SK-N-SH (cell line): ENCODE measurements at regions not wholly inside any gene's neighbourhood (a gene's known extent, or its start where the extent isn't known, plus 50 kb on each side); places are given as distances from the start of the nearest gene placed in this dataset.

Experiments used
- EP300 ChIP-seq, 2 experiments: IDR thresholded peaks; 2 replicates each; pipeline versions ENCODE4 v1.4.0 to v1.6.1; 2012; ENCODE audit warnings: borderline replicate concordance in 1 of 2, low read depth in 1 of 2, low read length in 1 of 2
- EZH2phosphoT487 ChIP-seq: fragments of 200-600 bp; sonication (generic); IDR thresholded peaks from 2 replicates; pipeline ENCODE4 v1.6.1; 2017; ENCODE audit warnings: low read depth, mixed run types, mild to moderate bottlenecking, antibody characterized with exemption, moderate library complexity, borderline replicate concordance
- FOXM1 ChIP-seq: IDR thresholded peaks from 2 replicates; pipeline ENCODE4 v1.4.0; 2012; ENCODE audit warnings: low read depth, mild to moderate bottlenecking
- GABPA ChIP-seq: IDR thresholded peaks from 2 replicates; pipeline ENCODE4 v1.4.0; 2012; ENCODE audit warnings: low read depth, mild to moderate bottlenecking
- GATA2 ChIP-seq: sonication (generic); formaldehyde crosslinking; IDR thresholded peaks from 2 replicates; pipeline ENCODE4 v1.5.0; 2020; ENCODE audit warnings: mild to moderate bottlenecking, missing genetic modification reagents
- POLR2AphosphoS5 ChIP-seq: IDR thresholded peaks from 2 replicates; pipeline ENCODE4 v1.6.1; 2012; ENCODE audit warnings: low read depth, low read length
- RAD21 ChIP-seq: IDR thresholded peaks from 2 replicates; pipeline ENCODE4 v1.6.1; 2012; ENCODE audit warnings: mild to moderate bottlenecking, low read length
- SIN3A ChIP-seq: IDR thresholded peaks from 2 replicates; pipeline ENCODE4 v1.6.1; 2012; ENCODE audit warnings: low read depth, mild to moderate bottlenecking, low read length, moderate library complexity, borderline replicate concordance
- TAF1 ChIP-seq: IDR thresholded peaks from 2 replicates; pipeline ENCODE4 v1.6.1; 2012; ENCODE audit warnings: low read depth, mild to moderate bottlenecking, low read length, moderate library complexity, borderline replicate concordance
- YY1 ChIP-seq: IDR thresholded peaks from 2 replicates; pipeline ENCODE4 v1.4.0; 2012; ENCODE audit warnings: low read depth, mild to moderate bottlenecking
- TF ChIP-seq, protein P1 (sequence below): fragments of 200-600 bp; sonication (generic); IDR thresholded peaks from 2 replicates; pipeline ENCODE4 v1.6.1; 2017; ENCODE audit warnings: antibody characterized with exemption, mild to moderate bottlenecking, moderate library complexity
- TF ChIP-seq, protein P2 (sequence below): IDR thresholded peaks from 2 replicates; pipeline ENCODE4 v1.4.0; 2012; ENCODE audit warnings: low read depth, borderline replicate concordance
- TF ChIP-seq, protein P3 (sequence below): IDR thresholded peaks from 2 replicates; pipeline ENCODE4 v1.6.1; 2012; ENCODE audit warnings: mild to moderate bottlenecking, low read depth, low read length, moderate library complexity

- TF ChIP-seq, protein P1, sequence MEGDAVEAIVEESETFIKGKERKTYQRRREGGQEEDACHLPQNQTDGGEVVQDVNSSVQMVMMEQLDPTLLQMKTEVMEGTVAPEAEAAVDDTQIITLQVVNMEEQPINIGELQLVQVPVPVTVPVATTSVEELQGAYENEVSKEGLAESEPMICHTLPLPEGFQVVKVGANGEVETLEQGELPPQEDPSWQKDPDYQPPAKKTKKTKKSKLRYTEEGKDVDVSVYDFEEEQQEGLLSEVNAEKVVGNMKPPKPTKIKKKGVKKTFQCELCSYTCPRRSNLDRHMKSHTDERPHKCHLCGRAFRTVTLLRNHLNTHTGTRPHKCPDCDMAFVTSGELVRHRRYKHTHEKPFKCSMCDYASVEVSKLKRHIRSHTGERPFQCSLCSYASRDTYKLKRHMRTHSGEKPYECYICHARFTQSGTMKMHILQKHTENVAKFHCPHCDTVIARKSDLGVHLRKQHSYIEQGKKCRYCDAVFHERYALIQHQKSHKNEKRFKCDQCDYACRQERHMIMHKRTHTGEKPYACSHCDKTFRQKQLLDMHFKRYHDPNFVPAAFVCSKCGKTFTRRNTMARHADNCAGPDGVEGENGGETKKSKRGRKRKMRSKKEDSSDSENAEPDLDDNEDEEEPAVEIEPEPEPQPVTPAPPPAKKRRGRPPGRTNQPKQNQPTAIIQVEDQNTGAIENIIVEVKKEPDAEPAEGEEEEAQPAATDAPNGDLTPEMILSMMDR: no peak
- TF ChIP-seq GATA2 (CRISPR knock-in tag): no peak
- TF ChIP-seq EP300 (IDR thresholded peaks at IDR 0.05; ENCODE audit: borderline replicate concordance in 1 of 2, low read depth in 1 of 2, low read length in 1 of 2): no peak
- no peak for TF ChIP-seq TAF1
- no peak for TF ChIP-seq YY1
- TF ChIP-seq EZH2phosphoT487: no peak
- no peak for TF ChIP-seq SIN3A
- TF ChIP-seq, protein P2, sequence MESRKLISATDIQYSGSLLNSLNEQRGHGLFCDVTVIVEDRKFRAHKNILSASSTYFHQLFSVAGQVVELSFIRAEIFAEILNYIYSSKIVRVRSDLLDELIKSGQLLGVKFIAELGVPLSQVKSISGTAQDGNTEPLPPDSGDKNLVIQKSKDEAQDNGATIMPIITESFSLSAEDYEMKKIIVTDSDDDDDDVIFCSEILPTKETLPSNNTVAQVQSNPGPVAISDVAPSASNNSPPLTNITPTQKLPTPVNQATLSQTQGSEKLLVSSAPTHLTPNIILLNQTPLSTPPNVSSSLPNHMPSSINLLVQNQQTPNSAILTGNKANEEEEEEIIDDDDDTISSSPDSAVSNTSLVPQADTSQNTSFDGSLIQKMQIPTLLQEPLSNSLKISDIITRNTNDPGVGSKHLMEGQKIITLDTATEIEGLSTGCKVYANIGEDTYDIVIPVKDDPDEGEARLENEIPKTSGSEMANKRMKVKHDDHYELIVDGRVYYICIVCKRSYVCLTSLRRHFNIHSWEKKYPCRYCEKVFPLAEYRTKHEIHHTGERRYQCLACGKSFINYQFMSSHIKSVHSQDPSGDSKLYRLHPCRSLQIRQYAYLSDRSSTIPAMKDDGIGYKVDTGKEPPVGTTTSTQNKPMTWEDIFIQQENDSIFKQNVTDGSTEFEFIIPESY: no peak
- TF ChIP-seq FOXM1: no peak
- TF ChIP-seq GABPA: no peak
- TF ChIP-seq POLR2AphosphoS5: no peak
- no peak for TF ChIP-seq RAD21
- TF ChIP-seq, protein P3, sequence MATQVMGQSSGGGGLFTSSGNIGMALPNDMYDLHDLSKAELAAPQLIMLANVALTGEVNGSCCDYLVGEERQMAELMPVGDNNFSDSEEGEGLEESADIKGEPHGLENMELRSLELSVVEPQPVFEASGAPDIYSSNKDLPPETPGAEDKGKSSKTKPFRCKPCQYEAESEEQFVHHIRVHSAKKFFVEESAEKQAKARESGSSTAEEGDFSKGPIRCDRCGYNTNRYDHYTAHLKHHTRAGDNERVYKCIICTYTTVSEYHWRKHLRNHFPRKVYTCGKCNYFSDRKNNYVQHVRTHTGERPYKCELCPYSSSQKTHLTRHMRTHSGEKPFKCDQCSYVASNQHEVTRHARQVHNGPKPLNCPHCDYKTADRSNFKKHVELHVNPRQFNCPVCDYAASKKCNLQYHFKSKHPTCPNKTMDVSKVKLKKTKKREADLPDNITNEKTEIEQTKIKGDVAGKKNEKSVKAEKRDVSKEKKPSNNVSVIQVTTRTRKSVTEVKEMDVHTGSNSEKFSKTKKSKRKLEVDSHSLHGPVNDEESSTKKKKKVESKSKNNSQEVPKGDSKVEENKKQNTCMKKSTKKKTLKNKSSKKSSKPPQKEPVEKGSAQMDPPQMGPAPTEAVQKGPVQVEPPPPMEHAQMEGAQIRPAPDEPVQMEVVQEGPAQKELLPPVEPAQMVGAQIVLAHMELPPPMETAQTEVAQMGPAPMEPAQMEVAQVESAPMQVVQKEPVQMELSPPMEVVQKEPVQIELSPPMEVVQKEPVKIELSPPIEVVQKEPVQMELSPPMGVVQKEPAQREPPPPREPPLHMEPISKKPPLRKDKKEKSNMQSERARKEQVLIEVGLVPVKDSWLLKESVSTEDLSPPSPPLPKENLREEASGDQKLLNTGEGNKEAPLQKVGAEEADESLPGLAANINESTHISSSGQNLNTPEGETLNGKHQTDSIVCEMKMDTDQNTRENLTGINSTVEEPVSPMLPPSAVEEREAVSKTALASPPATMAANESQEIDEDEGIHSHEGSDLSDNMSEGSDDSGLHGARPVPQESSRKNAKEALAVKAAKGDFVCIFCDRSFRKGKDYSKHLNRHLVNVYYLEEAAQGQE: no peak
Observed at GRCh38 chr6:74015427-74015826, 319.4 kb downstream of the CD109 start.
